ENCODE measurements at regions not wholly inside any gene's neighbourhood (a gene's known extent, or its start where the extent isn't known, plus 50 kb on each side); places are given as distances from the start of the nearest gene placed in this dataset.
"Not testable (repeated sequence)": the region's sequence is repeated elsewhere in the genome, so short reads cannot be mapped to it uniquely, and the experiment has no call there.

GRCh38 chrX:10965174-10965798, 145.8 kb upstream of the HCCS start:
- DNase-seq (ENCODE audit: low read depth in 2 of 2), result no peak

DNA sequence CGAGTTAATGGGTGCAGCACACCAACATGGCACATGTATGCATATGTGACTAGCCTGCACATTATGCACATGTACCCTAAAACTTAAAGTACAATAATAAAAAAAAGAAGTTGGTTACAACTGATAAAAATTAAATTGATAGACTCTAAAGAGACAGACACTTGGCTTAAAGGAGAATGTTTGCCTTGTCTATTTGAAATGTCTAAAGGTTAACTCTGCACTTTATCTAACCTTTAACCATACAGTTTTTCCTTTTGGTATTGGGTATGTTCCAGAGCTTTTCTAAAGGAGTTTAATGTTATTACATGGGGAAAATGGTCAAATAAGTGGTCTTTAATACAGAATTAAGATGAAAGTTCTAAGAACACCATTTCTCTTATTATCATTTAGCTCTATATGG, 145.1 kb upstream of the HCCS start:
- no peak for DNase-seq (ENCODE audit: low read depth in 2 of 2)

DNA sequence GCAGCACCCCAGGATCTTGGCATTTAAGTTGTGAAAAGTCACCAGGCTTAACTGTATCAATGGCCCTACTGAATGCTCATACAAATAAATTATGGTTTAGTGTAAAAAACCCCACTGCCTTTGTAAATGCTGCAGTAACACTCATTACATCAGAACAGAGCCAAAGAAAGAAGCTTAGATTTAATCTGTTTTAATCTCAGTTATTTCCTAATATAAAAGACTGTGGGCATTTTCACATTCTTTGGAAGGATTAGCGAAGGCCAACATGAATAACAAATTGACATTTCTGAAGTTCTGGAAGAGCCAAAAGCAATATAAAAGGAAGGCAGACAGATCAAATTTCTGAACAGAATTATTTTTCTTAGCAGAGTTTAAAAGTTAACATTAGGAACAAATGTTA, 140.0 kb upstream of the HCCS start:
- DNase-seq (ENCODE audit: low read depth in 2 of 2), result no peak

GRCh38 chrX:10971759-10972158, 139.4 kb upstream of the HCCS start:
- no peak for DNase-seq (ENCODE audit: low read depth in 2 of 2)

DNA sequence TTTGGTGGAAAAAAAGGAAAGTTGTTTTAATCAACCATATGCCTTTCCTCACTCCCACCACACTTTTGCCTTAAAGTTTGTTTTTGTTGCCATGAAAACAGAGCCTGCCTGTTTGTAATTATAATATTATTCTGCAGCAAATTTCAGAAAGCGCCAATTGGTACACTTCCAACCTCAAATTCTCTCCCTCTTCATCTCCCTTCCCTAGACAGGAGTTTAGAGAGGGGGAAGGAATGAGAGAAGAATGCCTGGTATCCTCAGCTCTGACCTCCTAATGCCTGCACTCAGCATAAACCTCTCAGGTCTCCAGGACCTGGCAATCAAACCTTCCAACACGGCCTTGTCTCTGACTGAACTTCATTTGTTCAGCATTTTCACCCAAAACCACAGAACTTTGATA, 138.4 kb upstream of the HCCS start:
- no peak for DNase-seq (ENCODE audit: low read depth in 2 of 2)

- DNase-seq (ENCODE audit: low read depth in 2 of 2), result no peak
Measured at GRCh38 chrX:10974920-10975319, 136.2 kb upstream of the HCCS start.

GRCh38 chrX:10979956-10980355, 131.2 kb upstream of the HCCS start:
- DNase-seq (ENCODE audit: low read depth in 2 of 2), result no peak

DNA sequence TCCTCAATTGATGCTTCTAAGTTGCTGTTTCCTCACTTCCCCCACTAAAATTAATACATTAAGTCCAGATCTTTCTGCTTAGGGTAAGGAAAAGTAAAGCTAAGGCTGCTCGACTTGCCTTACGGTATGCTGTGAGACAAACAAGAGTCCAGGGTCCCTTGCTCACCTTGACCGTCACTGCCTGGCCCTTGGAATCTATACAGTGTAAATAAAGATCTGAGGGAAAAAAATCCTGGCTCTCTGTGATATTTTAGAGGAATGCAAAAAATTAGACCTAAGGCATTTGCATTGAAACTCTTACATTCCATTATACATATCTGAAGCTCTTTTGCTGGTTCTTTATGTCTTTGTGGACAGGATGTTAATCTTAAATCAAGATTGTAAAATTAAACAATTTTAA, 129.6 kb upstream of the HCCS start:
- no peak for DNase-seq (ENCODE audit: low read depth in 2 of 2)

GRCh38 chrX:10983526-10983925, 127.6 kb upstream of the HCCS start:
- DNase-seq (ENCODE audit: low read depth in 2 of 2), result no peak

DNA sequence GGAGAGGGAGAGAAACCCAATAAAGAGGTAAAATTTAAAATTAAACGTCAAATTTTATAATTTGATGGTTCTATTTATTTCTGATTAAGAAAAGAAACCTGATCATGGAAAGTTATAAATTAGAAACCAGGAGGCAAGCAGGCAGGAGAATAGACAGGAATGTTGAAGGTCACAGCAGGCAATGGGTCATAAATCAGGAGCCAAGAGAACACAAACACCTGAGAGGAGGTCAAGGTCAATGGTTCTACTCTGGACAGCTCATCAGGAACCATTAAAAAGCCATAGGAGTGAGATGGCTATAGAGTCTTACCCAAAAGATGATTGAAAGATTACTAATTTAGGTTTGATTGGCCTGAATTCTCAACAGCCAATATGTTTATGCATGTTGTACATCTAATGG, 126.9 kb upstream of the HCCS start:
- no peak for DNase-seq (ENCODE audit: low read depth in 2 of 2)

DNA sequence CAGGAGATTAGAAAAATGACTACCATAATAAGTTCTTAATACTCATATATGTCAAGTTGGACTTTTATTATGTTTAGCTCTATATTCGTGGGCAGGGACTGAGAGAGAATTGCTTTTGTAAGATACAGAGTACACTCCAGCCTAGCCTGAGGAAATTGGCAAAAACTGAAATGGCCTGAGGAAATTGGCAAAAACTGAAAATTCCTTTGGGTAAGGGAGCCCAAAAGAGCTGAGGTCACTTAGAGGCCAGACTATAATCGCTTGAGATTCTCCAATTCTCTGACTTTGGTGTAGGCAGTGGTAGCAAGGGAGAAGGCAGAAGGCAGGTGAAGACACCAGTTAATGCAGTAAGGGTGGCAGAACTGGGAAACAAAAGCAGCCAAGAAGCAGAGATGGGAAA, 124.5 kb upstream of the HCCS start:
- no peak for DNase-seq (ENCODE audit: low read depth in 2 of 2)

GRCh38 chrX:10988653-10989052, 122.5 kb upstream of the HCCS start:
- DNase-seq (ENCODE audit: low read depth in 2 of 2), result no peak

- no peak for DNase-seq (ENCODE audit: low read depth in 2 of 2)
Measured at GRCh38 chrX:10989386-10989785, 121.7 kb upstream of the HCCS start.

DNA sequence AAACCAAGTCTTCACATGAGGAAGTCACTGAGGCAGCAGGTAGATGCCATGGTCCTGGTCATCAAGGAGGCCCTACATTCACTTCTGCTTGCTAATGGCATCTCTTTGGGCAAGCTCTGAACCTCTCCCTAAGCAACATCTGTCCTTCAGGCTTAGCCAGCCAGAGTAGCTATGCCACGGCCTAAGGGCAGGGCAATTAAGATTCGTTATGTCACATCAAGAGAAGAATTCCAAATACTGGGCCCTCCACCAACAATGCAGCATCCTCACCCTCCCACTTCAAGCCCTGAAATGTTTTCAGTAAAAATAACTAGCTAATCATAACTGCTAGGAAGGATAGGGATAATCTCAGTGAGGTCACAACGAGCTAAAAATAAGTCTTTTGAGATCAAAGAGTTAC, 120.7 kb upstream of the HCCS start:
- DNase-seq (ENCODE audit: low read depth in 2 of 2), result no peak

DNA sequence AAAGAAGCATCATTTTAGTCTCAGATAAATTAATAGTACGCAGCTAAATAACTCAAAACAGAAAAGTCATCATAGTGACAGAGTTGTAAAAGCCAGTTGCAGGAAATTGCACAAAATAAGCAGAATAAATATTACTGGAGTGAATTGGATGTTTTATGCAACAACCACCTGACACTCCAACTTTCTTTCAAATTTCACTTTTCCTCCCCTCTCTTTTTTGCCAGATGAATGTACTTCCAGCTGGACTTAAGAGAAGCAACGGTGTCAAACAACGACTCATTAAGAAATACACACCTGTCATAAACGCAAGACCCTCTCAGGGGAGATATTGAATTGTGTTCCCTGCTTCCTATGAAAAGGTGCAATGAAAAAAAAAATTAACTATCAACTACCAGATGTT, 120.2 kb upstream of the HCCS start:
- DNase-seq (ENCODE audit: low read depth in 2 of 2), result no peak

DNA sequence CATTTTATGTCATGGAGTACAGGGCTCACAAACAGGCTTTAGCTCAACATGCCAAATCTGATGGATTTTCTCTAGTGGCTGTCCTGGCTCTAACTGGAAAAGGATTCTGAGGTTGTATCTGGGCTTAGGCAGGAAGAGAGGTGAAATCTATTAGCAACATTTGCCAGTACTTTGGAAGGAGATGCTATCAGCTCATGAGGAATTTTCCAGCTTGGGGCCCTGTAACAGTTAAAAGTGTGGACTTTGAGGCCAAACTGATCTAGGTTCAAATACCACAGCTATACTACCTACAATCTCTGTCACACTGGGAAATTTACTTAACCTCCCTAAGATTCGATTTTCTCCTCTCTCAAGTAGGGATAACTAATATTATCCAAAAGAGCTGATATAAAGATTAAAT, 119.0 kb upstream of the HCCS start:
- no peak for DNase-seq (ENCODE audit: low read depth in 2 of 2)

GRCh38 chrX:11007076-11007475, 104.1 kb upstream of the HCCS start:
- not testable (repeated sequence) for DNase-seq (ENCODE audit: low read depth in 2 of 2)

GRCh38 chrX:11010476-11010875, 100.7 kb upstream of the HCCS start:
- no peak for DNase-seq (ENCODE audit: low read depth in 2 of 2)

DNA sequence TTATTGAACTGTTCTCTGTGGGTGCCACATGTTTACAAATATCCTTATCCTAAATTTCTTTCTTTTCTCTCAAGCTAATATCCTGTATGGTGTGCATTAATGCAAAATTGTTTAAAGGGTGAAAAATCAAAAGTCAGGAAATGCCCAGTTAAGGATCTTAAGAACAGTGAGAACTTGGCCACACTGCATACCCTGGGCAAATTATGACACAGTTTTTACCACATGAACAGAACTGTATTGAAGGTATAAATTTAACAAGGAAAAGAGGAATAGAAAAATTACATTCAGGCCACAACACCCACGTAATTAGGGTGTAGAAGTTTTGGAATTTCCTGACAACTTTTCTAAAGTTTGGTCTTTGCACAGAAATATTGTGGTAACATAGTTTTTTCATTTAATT, 94.4 kb upstream of the HCCS start:
- no peak for DNase-seq (ENCODE audit: low read depth in 2 of 2)

DNA sequence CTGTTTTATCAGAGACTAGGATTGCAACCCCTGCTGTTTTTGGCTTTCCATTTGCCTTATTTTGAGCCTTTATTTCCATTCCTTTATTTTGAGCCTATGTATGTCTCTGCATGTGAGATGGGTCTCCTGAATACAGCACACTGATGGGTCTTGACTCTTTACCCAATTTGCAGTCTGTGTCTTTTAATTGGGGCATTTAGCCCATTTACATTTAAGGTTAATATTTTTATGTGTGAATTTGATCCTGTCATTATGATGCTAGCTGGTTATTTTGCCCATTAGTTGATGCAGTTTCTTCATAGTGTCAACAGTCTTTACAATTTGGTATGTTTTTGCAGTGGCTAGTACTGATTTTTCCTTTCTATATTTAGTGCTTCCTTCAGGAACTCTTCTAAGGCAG, 88.5 kb upstream of the HCCS start:
- DNase-seq (ENCODE audit: low read depth in 2 of 2), result not testable (repeated sequence)

- no peak for DNase-seq (ENCODE audit: low read depth in 2 of 2)
Measured at GRCh38 chrX:11039926-11040325, 71.2 kb upstream of the HCCS start.

DNA sequence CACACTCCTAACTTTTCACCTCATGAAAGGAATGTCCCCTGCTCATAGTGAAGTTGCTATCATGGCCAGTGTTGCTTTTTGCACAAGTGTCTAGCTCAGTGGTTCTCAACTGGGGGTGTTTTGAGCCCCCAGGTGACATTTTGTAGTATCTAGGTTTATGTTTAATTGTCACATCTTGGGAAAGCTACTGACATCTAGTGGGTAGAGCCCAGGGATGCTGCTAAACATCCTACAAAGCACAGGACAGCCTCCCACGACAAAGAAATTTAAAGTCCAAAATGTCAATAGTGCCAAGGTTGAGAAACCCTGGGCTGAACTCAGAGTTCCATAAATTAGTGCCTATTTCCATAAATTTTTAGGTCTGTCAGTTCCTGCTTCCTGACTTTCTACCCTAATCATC, 70.7 kb upstream of the HCCS start:
- DNase-seq (ENCODE audit: low read depth in 2 of 2), result no peak

DNA sequence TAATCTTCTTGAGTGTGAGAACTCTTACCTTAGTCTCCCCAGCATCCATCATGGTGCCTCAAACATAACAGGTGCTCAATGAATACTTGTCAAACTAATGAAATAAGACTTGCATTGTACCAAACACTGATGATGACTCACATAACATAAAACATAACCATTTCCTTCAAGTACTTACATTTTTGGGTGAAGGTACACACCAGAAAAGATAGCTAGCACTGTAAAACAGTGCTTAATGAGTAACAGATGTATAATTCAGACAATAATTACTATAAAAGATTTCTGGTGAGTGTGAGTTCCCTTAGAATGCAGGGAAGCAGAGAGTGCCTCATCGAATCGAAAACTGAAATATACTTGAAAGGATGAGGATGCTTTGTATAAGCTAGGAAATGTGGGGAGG, 70.1 kb upstream of the HCCS start:
- DNase-seq (ENCODE audit: low read depth in 2 of 2), result no peak

DNA sequence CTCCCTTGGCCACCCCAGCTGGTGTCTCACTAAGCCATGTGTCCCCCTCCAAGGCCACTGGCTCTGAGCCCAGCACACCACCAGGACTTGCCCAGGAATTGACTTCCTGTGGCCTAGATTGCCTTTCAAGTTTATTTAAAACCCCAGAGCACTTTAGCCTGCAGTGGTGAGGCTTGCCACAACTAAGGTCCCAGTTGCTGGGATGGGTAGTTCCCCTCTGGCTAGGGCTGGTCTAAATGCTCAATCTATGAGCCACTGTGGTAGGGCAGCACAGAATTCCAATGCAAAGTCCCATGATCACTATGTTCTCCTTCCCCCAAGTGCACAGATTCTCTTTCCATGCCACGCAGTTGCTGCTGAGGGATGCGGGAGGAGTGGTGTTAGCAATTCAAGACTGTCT, 61.1 kb upstream of the HCCS start:
- no peak for DNase-seq (ENCODE audit: low read depth in 2 of 2)

DNA sequence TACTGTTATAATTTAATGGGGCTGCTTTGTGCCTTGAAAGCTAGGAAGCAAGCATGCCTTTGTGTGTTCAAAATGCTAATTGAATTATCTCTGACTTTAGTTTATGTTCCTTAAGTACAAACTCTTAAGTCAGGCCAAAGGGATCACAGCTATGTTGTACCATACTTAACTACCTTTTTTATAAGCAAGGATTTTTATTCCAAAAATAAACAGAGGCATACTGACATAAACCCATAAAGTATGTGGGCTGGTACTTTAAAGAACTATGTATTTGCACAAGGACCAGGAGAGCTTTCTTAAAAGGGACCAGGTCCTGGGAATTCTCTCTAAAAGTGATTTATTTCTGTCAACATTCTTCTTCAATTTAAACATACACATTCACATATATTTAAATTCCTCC, 57.8 kb upstream of the HCCS start:
- DNase-seq (ENCODE audit: low read depth in 2 of 2), result no peak

Measured in stimulated activated CD4-positive, alpha-beta T cell treated with anti-CD3 and anti-CD28 coated beads, Interleukin-1b, Interleukin-23, amount 100 ng/mL, for 4 hours (primary cell).